ENCODE measurements at regions not wholly inside any gene's neighbourhood (a gene's known extent, or its start where the extent isn't known, plus 50 kb on each side); places are given as distances from the start of the nearest gene placed in this dataset.

- Histone ChIP-seq H3K36me3 (ENCODE audit: control insufficient read depth, insufficient read depth, low read length) (no peaks in the 10 kb centered on the region), H2AFZ (ENCODE audit: low read depth, low read length) (no peak overlapping the region), H3K27me3 (ENCODE audit: control insufficient read depth in 2 of 2, insufficient read depth in 2 of 2, low read length in 2 of 2) (peaks cover 14 to 27% of the 10 kb centered on the region in 2 experiments; a peak in 3 of 5 replicates), H3K4me2 (ENCODE audit: insufficient read depth, low read length) (no peak overlapping the region), H4K20me1 (replicated peaks; ENCODE audit: control insufficient read depth, insufficient read depth, low read length) (no peaks in the 10 kb centered on the region; the same call in 1 of the 2 replicates), H3K4me3 (no peak overlapping the region), H3K9ac (ENCODE audit: insufficient read depth in 1 of 2, low read depth in 2 of 2, low read length in 2 of 2) (no peak overlapping the region), H3K79me2 (ENCODE audit: control insufficient read depth, insufficient read depth, low read length) (no peaks in the 10 kb centered on the region), H3K27ac (ENCODE audit: extremely low read depth, low read depth, low read length) (no peak overlapping the region), H3K9me3 (replicated peaks; ENCODE audit: control insufficient read depth, insufficient read depth, low read depth, low read length) (no peaks in the 10 kb centered on the region), H3K4me1 (replicated peaks in 1 of 2; ENCODE audit: control insufficient read depth in 2 of 2, insufficient read depth in 2 of 2, low read length in 2 of 2) (no peaks in the 10 kb centered on the region), H3K9me1 (ENCODE audit: control insufficient read depth, insufficient read depth, low read length) (no peaks in the 10 kb centered on the region)
- FAIRE-seq = no peak
- no peak for ATAC-seq
- WGBS (ENCODE audit: insufficient coverage, low coverage, missing lambda C conversion rate) = 1% methylated on average over 8 of the region's 8 CpGs
- TF ChIP-seq NBN (IDR thresholded peaks at IDR 0.05; ENCODE audit: low read depth) (no peak), SETDB1 (IDR thresholded peaks at IDR 0.05; ENCODE audit: low read length) (no peak), HMGN3 (IDR thresholded peaks at IDR 0.05; ENCODE audit: borderline replicate concordance, extremely low read depth, insufficient read length, low read depth, low read length) (no peak), ZBTB17 (CRISPR knock-in tag; IDR thresholded peaks at IDR 0.05) (no peak), ZNF436 (CRISPR knock-in tag; IDR thresholded peaks at IDR 0.05) (no peak), MAX (CRISPR knock-in tag; IDR thresholded peaks at IDR 0.05) (no peak), RHOXF2B (CRISPR knock-in tag; conservative IDR thresholded peaks at IDR 0.05) (no peak), CEBPB (tag; IDR thresholded peaks at IDR 0.05) (no peak), GMEB1 (CRISPR knock-in tag; IDR thresholded peaks at IDR 0.05) (no peak), SMARCC2 (IDR thresholded peaks at IDR 0.05; ENCODE audit: low read depth) (no peak)
- no TSS peak for BruUV-seq (replicated peaks)
- no peak for DNase-seq (ENCODE audit: extremely low read depth in 1 of 4, low spot score in 3 of 4)
- CTCF ChIA-PET (ENCODE audit: low intra/inter-chr PET ratio) = no interaction called here
- POLR2A ChIA-PET = no interaction called here
- intact Hi-C loops (cut with micrococcal nuclease) = no loop called here
- in situ Hi-C loops (cut with MboI) = no loop called here
Measured at GRCh38 chr12:107415834-107416233, 269.8 kb upstream of the PWP1 start.
